Astrocyte (in vitro differentiated cells and primary cell): ENCODE measurements at regions not wholly inside any gene's neighbourhood (a gene's known extent, or its start where the extent isn't known, plus 50 kb on each side); places are given as distances from the start of the nearest gene placed in this dataset.

Experiments used
- DNase-seq: peaks from one replicate; pipeline ENCODE4 v3.0.0-alpha.2; 2010; ENCODE audit warnings: low read depth
- FAIRE-seq: peaks from 2 replicates; lab custom pipeline; 2011; peaks lifted over from hg19 to GRCh38; lab: Jason Lieb, UNC
- H2AFZ ChIP-seq: 2 replicates; pipeline ENCODE4 v1.6.0; 2012; ENCODE audit warnings: low read depth, low read length, inconsistent platforms
- H3K27ac ChIP-seq: 2 replicates; pipeline ENCODE4 v1.5.1; 2011; ENCODE audit warnings: low read depth, low read length, inconsistent platforms
- H3K27me3 ChIP-seq: 2 replicates; pipeline ENCODE4 v1.6.0; 2011; ENCODE audit warnings: low read length, inconsistent platforms; ENCODE audit not compliant: insufficient read depth
- H3K36me3 ChIP-seq: 2 replicates; pipeline ENCODE4 v1.5.1; 2011; ENCODE audit warnings: low read length, inconsistent platforms; ENCODE audit not compliant: insufficient read depth
- H3K4me1 ChIP-seq: 2 replicates; pipeline ENCODE4 v1.5.1; 2011; ENCODE audit warnings: low read length, inconsistent platforms; ENCODE audit not compliant: insufficient read depth
- H3K4me2 ChIP-seq: 2 replicates; pipeline ENCODE4 v1.6.0; 2012; ENCODE audit warnings: low read length, inconsistent platforms
- H3K4me3 ChIP-seq: 2 replicates; pipeline ENCODE4 v1.5.1; 2011; ENCODE audit warnings: low read depth, mild to moderate bottlenecking, low read length, inconsistent platforms; ENCODE audit not compliant: insufficient read depth
- H3K79me2 ChIP-seq: 2 replicates; pipeline ENCODE4 v1.6.0; 2012; ENCODE audit warnings: mild to moderate bottlenecking, low read length, inconsistent platforms; ENCODE audit not compliant: insufficient read depth
- H3K9ac ChIP-seq: 2 replicates; pipeline ENCODE4 v1.6.0; 2012; ENCODE audit warnings: mild to moderate bottlenecking, low read length, inconsistent platforms
- H3K9me3 ChIP-seq: 2 replicates; pipeline ENCODE4 v1.5.1; 2012; ENCODE audit warnings: low read depth, mild to moderate bottlenecking, low read length, inconsistent platforms; ENCODE audit not compliant: insufficient read depth
- H4K20me1 ChIP-seq: 2 replicates; pipeline ENCODE4 v1.6.0; 2012; ENCODE audit warnings: low read length, inconsistent platforms; ENCODE audit not compliant: insufficient read depth
- H3K27ac Mint-ChIP-seq: one replicate; pipeline ENCODE4 v1.8.0; 2021; ENCODE audit warnings: mild to moderate bottlenecking, mixed read lengths; ENCODE audit not compliant: unreplicated experiment
- H3K27me3 Mint-ChIP-seq: one replicate; pipeline ENCODE4 v1.8.0; 2021; ENCODE audit warnings: low read depth, mixed read lengths; ENCODE audit not compliant: unreplicated experiment
- H3K36me3 Mint-ChIP-seq: one replicate; pipeline ENCODE4 v1.8.0; 2021; ENCODE audit warnings: low read depth, mixed read lengths; ENCODE audit not compliant: unreplicated experiment
- H3K4me1 Mint-ChIP-seq: one replicate; pipeline ENCODE4 v1.8.0; 2021; ENCODE audit warnings: low read depth, mixed read lengths; ENCODE audit not compliant: unreplicated experiment
- H3K4me3 Mint-ChIP-seq: one replicate; pipeline ENCODE4 v1.8.0; 2021; ENCODE audit warnings: mild to moderate bottlenecking, moderate library complexity, mixed read lengths; ENCODE audit not compliant: unreplicated experiment
- H3K9me3 Mint-ChIP-seq: one replicate; pipeline ENCODE4 v1.8.0; 2021; ENCODE audit warnings: mild to moderate bottlenecking, mixed read lengths; ENCODE audit not compliant: unreplicated experiment
- CTCF ChIP-seq: IDR thresholded peaks from 2 replicates; pipeline ENCODE4 v1.5.1; 2011; ENCODE audit warnings: low read depth, mild to moderate bottlenecking, inconsistent platforms, low read length, moderate library complexity; ENCODE audit not compliant: insufficient read depth
- EZH2 ChIP-seq: IDR thresholded peaks from 2 replicates; pipeline ENCODE4 v1.6.1; 2012; ENCODE audit warnings: mild to moderate bottlenecking, low read length, inconsistent platforms; ENCODE audit not compliant: insufficient read depth

GRCh38 chr20:3296261-3297078 is 57.5 kb upstream of the SLC4A11 start:
- Histone ChIP-seq H3K27me3 (no peaks in the 10 kb centered on the region), H3K27ac (no peak overlapping the region), H3K36me3 (peaks cover 22% of the 10 kb centered on the region), H3K9me3 (no peaks in the 10 kb centered on the region), H3K4me3 (no peak overlapping the region), H3K9ac (no peak overlapping the region), H3K4me2 (no peak overlapping the region), H4K20me1 (no peaks in the 10 kb centered on the region), H2AFZ (no peak overlapping the region), H3K79me2 (no peaks in the 10 kb centered on the region), H3K4me1 (no peaks in the 10 kb centered on the region)
- FAIRE-seq, result no peak
- Mint-ChIP-seq H3K36me3 (peaks cover 25% of the 10 kb centered on the region), H3K27me3 (no peaks in the 10 kb centered on the region), H3K4me3 (no peak overlapping the region), H3K27ac (no peak overlapping the region), H3K4me1 (no peaks in the 10 kb centered on the region), H3K9me3 (no peaks in the 10 kb centered on the region)
- TF ChIP-seq CTCF (no peak), EZH2 (no peak)
- DNase-seq, result no peak
